CD4-positive, alpha-beta T cell (primary cell): ENCODE measurements at regions not wholly inside any gene's neighbourhood (a gene's known extent, or its start where the extent isn't known, plus 50 kb on each side); places are given as distances from the start of the nearest gene placed in this dataset.

Experiments used
- ATAC-seq: fragments of 200-7000 bp; cut with Tn5 transposase; one replicate; pipeline ENCODE4 v1.10.0; 2022; ENCODE audit warnings: mild to moderate bottlenecking; ENCODE audit not compliant: poor library complexity
- CTCF ChIA-PET: fragments of 350-600 bp; sonication (Branson Sonifier 250); formaldehyde crosslinking; loops from one replicate; lab custom pipeline; 2021; ENCODE audit warnings: antibody characterized with exemption, inconsistent platforms; lab: Charles Lee
- POLR2A ChIA-PET: fragments of 350-600 bp; sonication (Branson Sonifier 250); formaldehyde crosslinking; loops from one replicate; lab custom pipeline; 2021; ENCODE audit warnings: antibody characterized with exemption, inconsistent platforms; lab: Charles Lee
- DNase-seq, 14 experiments: peaks; one replicate each; pipeline ENCODE4 v3.0.0-alpha.2; 2013 to 2020; ENCODE audit warnings: mixed read lengths in 2 of 14
- H3K27ac ChIP-seq, 2 donors: one replicate each; pipeline versions ENCODE4 v1.5.1 to v1.7.0; 2013; ENCODE audit warnings: low read length in 2 of 2, low read depth in 1 of 2, mild to moderate bottlenecking in 1 of 2
- H3K27me3 ChIP-seq, 2 experiments: 1 replicate in 1 of 2; 2 replicates in 1 of 2; pipeline versions ENCODE4 v1.6.1 to v1.7.0; 2013; ENCODE audit warnings: low read length in 2 of 2, control low read depth in 1 of 2, mild to moderate bottlenecking in 1 of 2, moderate library complexity in 1 of 2; ENCODE audit not compliant: insufficient read depth in 2 of 2, control insufficient read depth in 1 of 2
- H3K36me3 ChIP-seq: one replicate; pipeline ENCODE4 v1.6.1; 2013; ENCODE audit warnings: low read length, control low read depth; ENCODE audit not compliant: insufficient read depth
- H3K4me1 ChIP-seq: one replicate; pipeline ENCODE4 v1.6.1; 2013; ENCODE audit warnings: low read length, control low read depth; ENCODE audit not compliant: insufficient read depth
- H3K4me3 ChIP-seq: one replicate; pipeline ENCODE4 v1.5.1; 2013; ENCODE audit warnings: mild to moderate bottlenecking, low read length, moderate library complexity
- H3K9me3 ChIP-seq, 2 experiments: 1 replicate in 1 of 2; 2 replicates in 1 of 2; pipeline versions ENCODE4 v1.6.1 to v1.7.0; 2013; ENCODE audit warnings: low read length in 2 of 2, mild to moderate bottlenecking in 2 of 2, control low read depth in 1 of 2, moderate library complexity in 1 of 2; ENCODE audit not compliant: control insufficient read depth in 1 of 2, insufficient read depth in 1 of 2
- H3K27ac Mint-ChIP-seq: one replicate; pipeline ENCODE4 v1.8.0; 2020; ENCODE audit warnings: mixed read lengths
- H3K27me3 Mint-ChIP-seq: one replicate; pipeline ENCODE4 v1.8.0; 2021; ENCODE audit warnings: mixed read lengths
- H3K36me3 Mint-ChIP-seq: one replicate; pipeline ENCODE4 v1.8.0; 2021; ENCODE audit warnings: low read depth, mixed read lengths
- H3K4me1 Mint-ChIP-seq: one replicate; pipeline ENCODE4 v1.8.0; 2021; ENCODE audit warnings: low read depth, mixed read lengths
- H3K4me3 Mint-ChIP-seq: one replicate; pipeline ENCODE4 v1.8.0; 2020; ENCODE audit warnings: mild to moderate bottlenecking, mixed read lengths
- H3K9me3 Mint-ChIP-seq: one replicate; pipeline ENCODE4 v1.8.0; 2020; ENCODE audit warnings: mixed read lengths
- CTCF ChIP-seq: fragments of 200-600 bp; IDR thresholded peaks from one replicate; pipeline ENCODE4 v1.8.0; 2022; ENCODE audit warnings: antibody characterized with exemption, mild to moderate bottlenecking
- intact Hi-C, 2 experiments: fragments of 100-400 bp; cut with DNase I in 1 of 2; cut with micrococcal nuclease in 1 of 2; formaldehyde crosslinking; loops; one replicate each; pipeline versions ENCODE4 v1.15.1 to v1.9.0; 2023 to 2025; cut with DNase I, micrococcal nuclease

- H3K4me3 ChIP-seq: no peak overlapping the region
- Mint-ChIP-seq H3K9me3 (no peaks in the 10 kb centered on the region), H3K27me3 (peaks cover 12% of the 10 kb centered on the region), H3K4me1 (peaks cover 18% of the 10 kb centered on the region), H3K27ac (no peak overlapping the region), H3K36me3 (no peaks in the 10 kb centered on the region), H3K4me3 (no peak overlapping the region)
- H3K27ac ChIP-seq: no peak overlapping the region
- no peaks in the 10 kb centered on the region for H3K9me3 ChIP-seq
- intact Hi-C loops: loop anchor here (5.0 to 10.0 kb wide), 3 partner anchors 55 to 242 kb away; partner anchors contain the start of gene KLHL9 (in 1 of the 2)
- H3K4me1 ChIP-seq: no peaks in the 10 kb centered on the region
- POLR2A ChIA-PET: no interaction called here
- ATAC-seq (no peak), DNase-seq (no peak)
- no peak for TF ChIP-seq CTCF
- peaks cover 0 to 2% of the 10 kb centered on the region in 2 experiments for H3K27me3 ChIP-seq
- CTCF ChIA-PET: no interaction called here
- H3K36me3 ChIP-seq: no peaks in the 10 kb centered on the region
These were observed 67.8 kb upstream of the IFNE start for GRCh38 chr9:21549890-21550289.

DNA sequence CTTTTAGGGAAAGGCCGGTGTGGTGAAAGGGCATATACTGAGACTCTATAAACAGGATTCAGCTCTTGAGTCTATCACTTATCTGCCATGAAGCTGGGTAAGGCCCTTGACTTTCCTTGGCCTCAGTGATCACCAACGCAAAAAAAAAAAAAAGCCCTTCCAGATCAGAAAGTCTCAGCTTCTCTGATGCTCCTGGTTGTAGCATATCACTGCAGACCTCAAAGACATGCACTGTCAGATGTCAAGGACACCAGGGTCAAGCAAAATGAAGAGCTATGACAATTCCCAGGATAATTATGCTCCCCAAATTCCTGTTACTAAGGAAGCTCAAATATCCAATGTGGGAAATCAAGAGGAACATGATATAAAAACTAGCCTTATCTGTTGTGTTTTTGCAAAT is 68.3 kb upstream of the IFNE start:
- no peak overlapping the region for H3K4me3 ChIP-seq
- Mint-ChIP-seq H3K9me3 (no peaks in the 10 kb centered on the region), H3K27ac (no peak overlapping the region), H3K4me1 (peaks cover 18% of the 10 kb centered on the region), H3K27me3 (peaks cover 17% of the 10 kb centered on the region), H3K4me3 (no peak overlapping the region), H3K36me3 (no peaks in the 10 kb centered on the region)
- peaks cover 0 to 7% of the 10 kb centered on the region in 2 experiments for H3K27me3 ChIP-seq
- ChIA-PET POLR2A (no interaction called here), CTCF (no interaction called here)
- H3K9me3 ChIP-seq: no peaks in the 10 kb centered on the region
- H3K36me3 ChIP-seq: no peaks in the 10 kb centered on the region
- H3K4me1 ChIP-seq: no peaks in the 10 kb centered on the region
- TF ChIP-seq CTCF: no peak
- intact Hi-C loops: loop anchor here (5.0 to 10.0 kb wide), 3 partner anchors 56 to 242 kb away; partner anchors contain the start of gene KLHL9 (in 1 of the 2)
- DNase-seq (no peak), ATAC-seq (no peak)
- no peak overlapping the region for H3K27ac ChIP-seq

GRCh38 chr9:21551401-21551800 is 69.3 kb upstream of the IFNE start:
- Mint-ChIP-seq H3K9me3 (no peaks in the 10 kb centered on the region), H3K27me3 (peaks cover 24% of the 10 kb centered on the region), H3K4me1 (peaks cover 18% of the 10 kb centered on the region), H3K36me3 (no peaks in the 10 kb centered on the region), H3K27ac (no peak overlapping the region), H3K4me3 (no peak overlapping the region)
- no peak for TF ChIP-seq CTCF
- Histone ChIP-seq H3K27ac (no peak overlapping the region), H3K4me3 (no peak overlapping the region), H3K27me3 (peaks cover 7 to 15% of the 10 kb centered on the region in 2 experiments), H3K36me3 (no peaks in the 10 kb centered on the region), H3K4me1 (no peaks in the 10 kb centered on the region), H3K9me3 (no peaks in the 10 kb centered on the region)
- DNase-seq (no peak), ATAC-seq (no peak)
- intact Hi-C loops: loop anchor here (5.0 to 10.0 kb wide), 3 partner anchors 57 to 241 kb away; partner anchors contain the start of gene KLHL9 (in 1 of the 2)
- CTCF ChIA-PET: no interaction called here
- POLR2A ChIA-PET: no interaction called here
